SK-N-SH treated with all-trans-retinoic acid at 6 μM for 48 hours (cell line): ENCODE measurements at regions not wholly inside any gene's neighbourhood (a gene's known extent, or its start where the extent isn't known, plus 50 kb on each side); places are given as distances from the start of the nearest gene placed in this dataset.

ENCODE experiments used
- ATAC-seq: fragments of 200-7000 bp; cut with Tn5 transposase; 3 replicates; pipeline ENCODE4 v1.9.1; 2020; ENCODE audit warnings: mild to moderate bottlenecking, moderate library complexity
- ARNTL ChIP-seq: fragments of 450-650 bp; formaldehyde crosslinking; IDR thresholded peaks from 2 replicates; pipeline ENCODE4 v1.5.0; 2020; ENCODE audit warnings: low read depth, mild to moderate bottlenecking, moderate library complexity, borderline replicate concordance
- CREB5 ChIP-seq: fragments of 250-450 bp; sonication (Bioruptor Pico); IDR thresholded peaks from 2 replicates; pipeline ENCODE4 v1.5.1; 2020; ENCODE audit warnings: low read depth, mild to moderate bottlenecking, moderate library complexity
- CSRNP3 ChIP-seq: fragments of 250-450 bp; sonication (Bioruptor Pico); IDR thresholded peaks from 2 replicates; pipeline ENCODE4 v1.5.1; 2021; ENCODE audit warnings: mild to moderate bottlenecking, moderate library complexity
- GLIS3 ChIP-seq: fragments of 250-450 bp; sonication (Bioruptor Pico); IDR thresholded peaks from 2 replicates; pipeline ENCODE4 v1.5.0; 2020; ENCODE audit warnings: mild to moderate bottlenecking, moderate library complexity
- ISL1 ChIP-seq: fragments of 250-450 bp; sonication (Bioruptor Pico); IDR thresholded peaks from 2 replicates; pipeline ENCODE4 v2.1.2; 2022; ENCODE audit warnings: mild to moderate bottlenecking, moderate library complexity
- OSR1 ChIP-seq: fragments of 250-450 bp; sonication (Bioruptor Pico); IDR thresholded peaks from 2 replicates; pipeline ENCODE4 v1.8.0; 2022; ENCODE audit warnings: moderate library complexity, mild to moderate bottlenecking, inconsistent platforms
- PATZ1 ChIP-seq: fragments of 250-450 bp; sonication (Bioruptor Pico); IDR thresholded peaks from 2 replicates; pipeline ENCODE4 v1.8.0; 2020; ENCODE audit warnings: mild to moderate bottlenecking, moderate library complexity, borderline replicate concordance
- POU6F1 ChIP-seq: fragments of 250-450 bp; sonication (Bioruptor Pico); IDR thresholded peaks from 2 replicates; pipeline ENCODE4 v1.8.0; 2021; ENCODE audit warnings: low read depth, mild to moderate bottlenecking, moderate library complexity, borderline replicate concordance
- PPARA ChIP-seq: fragments of 250-450 bp; sonication (Bioruptor Pico); IDR thresholded peaks from 2 replicates; pipeline ENCODE4 v1.5.0; 2020; ENCODE audit warnings: mild to moderate bottlenecking, borderline replicate concordance
- RARB ChIP-seq: fragments of 250-450 bp; sonication (Bioruptor Pico); IDR thresholded peaks from 2 replicates; pipeline ENCODE4 v1.8.0; 2021; ENCODE audit warnings: mild to moderate bottlenecking, moderate library complexity
- TOX ChIP-seq: fragments of 250-450 bp; sonication (Bioruptor Pico); IDR thresholded peaks from 2 replicates; pipeline ENCODE4 v1.8.0; 2021; ENCODE audit warnings: mild to moderate bottlenecking, moderate library complexity, borderline replicate concordance
- TSHZ2 ChIP-seq: fragments of 250-450 bp; sonication (Bioruptor Pico); IDR thresholded peaks from 2 replicates; pipeline ENCODE4 v1.5.0; 2020; ENCODE audit warnings: mild to moderate bottlenecking, moderate library complexity
- ZFP3 ChIP-seq: fragments of 250-450 bp; sonication (Bioruptor Pico); IDR thresholded peaks from 2 replicates; pipeline ENCODE4 v1.5.0; 2020; ENCODE audit warnings: mild to moderate bottlenecking, moderate library complexity
- ZNF565 ChIP-seq: fragments of 450-650 bp; formaldehyde crosslinking; conservative IDR thresholded peaks from 2 replicates; pipeline ENCODE4 v1.5.0; 2020; ENCODE audit warnings: low read depth, mild to moderate bottlenecking, moderate library complexity
- ZNF70 ChIP-seq: fragments of 450-650 bp; formaldehyde crosslinking; IDR thresholded peaks from 2 replicates; pipeline ENCODE4 v1.5.0; 2020; ENCODE audit warnings: mild to moderate bottlenecking, moderate library complexity
- ZNF8 ChIP-seq: fragments of 450-650 bp; formaldehyde crosslinking; IDR thresholded peaks from 2 replicates; pipeline ENCODE4 v1.5.0; 2020; ENCODE audit warnings: mild to moderate bottlenecking, moderate library complexity

- TF ChIP-seq ISL1 (no peak), CREB5 (CRISPR knock-in tag) (no peak), ARNTL (CRISPR knock-in tag) (no peak), ZNF70 (CRISPR knock-in tag) (no peak), GLIS3 (CRISPR knock-in tag) (no peak), ZFP3 (CRISPR knock-in tag) (no peak), OSR1 (CRISPR knock-in tag) (no peak), ZNF8 (CRISPR knock-in tag) (no peak)
- TF ChIP-seq, all 23 proteins: peak for 0
- ATAC-seq = no peak
Measured at GRCh38 chr14:104317492-104317805, 179.1 kb downstream of the KIF26A start.

- TF ChIP-seq RARB (CRISPR knock-in tag) = no peak
- ATAC-seq = no peak
Measured at GRCh38 chr14:104317975-104318557, 179.7 kb downstream of the KIF26A start.

- no peak for ATAC-seq
- TF ChIP-seq CREB5 (CRISPR knock-in tag) = no peak
- no peak for TF ChIP-seq CSRNP3 (CRISPR knock-in tag)
- TF ChIP-seq PATZ1 (CRISPR knock-in tag) = no peak
- no peak for TF ChIP-seq TOX (CRISPR knock-in tag)
- TF ChIP-seq ZNF8 (CRISPR knock-in tag) = no peak
- TF ChIP-seq ZNF565 (CRISPR knock-in tag) = no peak
- TF ChIP-seq PPARA = no peak
- TF ChIP-seq POU6F1 = no peak
- no peak for TF ChIP-seq TSHZ2 (CRISPR knock-in tag)
- no peak for TF ChIP-seq RARB (CRISPR knock-in tag)
- no peak for TF ChIP-seq OSR1 (CRISPR knock-in tag)
Measured at GRCh38 chr14:104318558-104319490, 180.4 kb downstream of the KIF26A start.
